ENCODE measurements at regions not wholly inside any gene's neighbourhood (a gene's known extent, or its start where the extent isn't known, plus 50 kb on each side); places are given as distances from the start of the nearest gene placed in this dataset.

- DNase-seq (ENCODE audit: low read depth) = no peak
- no peak overlapping the region for H3K4me3 ChIP-seq (ENCODE audit: low read depth, low read length)
- TF ChIP-seq POLR2A (IDR thresholded peaks at IDR 0.05; ENCODE audit: extremely low read depth, insufficient read length) (no peak), MYC (IDR thresholded peaks at IDR 0.05; ENCODE audit: low read depth, low read length) (no peak), MAX (IDR thresholded peaks at IDR 0.05; ENCODE audit: low read depth, low read length) (no peak), CTCF (IDR thresholded peaks at IDR 0.05; ENCODE audit: low read depth, low read length) (no peak)
Observed at GRCh38 chr5:29795096-29795652, 1398.3 kb upstream of the CDH6 start.

GRCh38 chr5:29794141-29794787 lies 1399.2 kb upstream of the CDH6 start:
- no peak for DNase-seq (ENCODE audit: low read depth)
- TF ChIP-seq POLR2A (IDR thresholded peaks at IDR 0.05; ENCODE audit: extremely low read depth, insufficient read length) (no peak), CTCF (IDR thresholded peaks at IDR 0.05; ENCODE audit: low read depth, low read length) (no peak), MAX (IDR thresholded peaks at IDR 0.05; ENCODE audit: low read depth, low read length) (no peak), MYC (IDR thresholded peaks at IDR 0.05; ENCODE audit: low read depth, low read length) (no peak)
- H3K4me3 ChIP-seq (ENCODE audit: low read depth, low read length) = no peak overlapping the region

GRCh38 chr5:29790281-29790680 lies 1403.2 kb upstream of the CDH6 start:
- TF ChIP-seq POLR2A (IDR thresholded peaks at IDR 0.05; ENCODE audit: extremely low read depth, insufficient read length) = no peak
- DNase-seq (ENCODE audit: low read depth) = no peak
- H3K4me3 ChIP-seq (ENCODE audit: low read depth, low read length) = no peak overlapping the region

GRCh38 chr5:29780401-29780800 lies 1413.1 kb upstream of the CDH6 start:
- DNase-seq (ENCODE audit: low read depth) = no peak
- H3K4me3 ChIP-seq (ENCODE audit: low read depth, low read length) = no peak overlapping the region
- TF ChIP-seq MYC (IDR thresholded peaks at IDR 0.05; ENCODE audit: low read depth, low read length) (no peak), CTCF (IDR thresholded peaks at IDR 0.05; ENCODE audit: low read depth, low read length) (no peak), POLR2A (IDR thresholded peaks at IDR 0.05; ENCODE audit: extremely low read depth, insufficient read length) (no peak), MAX (IDR thresholded peaks at IDR 0.05; ENCODE audit: low read depth, low read length) (no peak)

GRCh38 chr5:29779141-29779540 lies 1414.3 kb upstream of the CDH6 start:
- H3K4me3 ChIP-seq (ENCODE audit: low read depth, low read length) = no peak overlapping the region
- TF ChIP-seq POLR2A (IDR thresholded peaks at IDR 0.05; ENCODE audit: extremely low read depth, insufficient read length) (no peak), MYC (IDR thresholded peaks at IDR 0.05; ENCODE audit: low read depth, low read length) (no peak), CTCF (IDR thresholded peaks at IDR 0.05; ENCODE audit: low read depth, low read length) (no peak), MAX (IDR thresholded peaks at IDR 0.05; ENCODE audit: low read depth, low read length) (no peak)
- DNase-seq (ENCODE audit: low read depth) = no peak

GRCh38 chr5:29777373-29777772 lies 1416.1 kb upstream of the CDH6 start:
- TF ChIP-seq CTCF (IDR thresholded peaks at IDR 0.05; ENCODE audit: low read depth, low read length) = no peak
- no peak for TF ChIP-seq MYC (IDR thresholded peaks at IDR 0.05; ENCODE audit: low read depth, low read length)
- TF ChIP-seq MAX (IDR thresholded peaks at IDR 0.05; ENCODE audit: low read depth, low read length) = no peak
- TF ChIP-seq POLR2A (IDR thresholded peaks at IDR 0.05; ENCODE audit: extremely low read depth, insufficient read length) = no peak
- no peak overlapping the region for H3K4me3 ChIP-seq (ENCODE audit: low read depth, low read length)
- no peak for DNase-seq (ENCODE audit: low read depth)
